ENCODE measurements at regions not wholly inside any gene's neighbourhood (a gene's known extent, or its start where the extent isn't known, plus 50 kb on each side); places are given as distances from the start of the nearest gene placed in this dataset.

- intact Hi-C loops (cut with DNase I) = no loop called here
Measured at GRCh38 chr7:68176974-68177373, 1180.3 kb downstream of the TYW1 start.

GRCh38 chr7:68180761-68181160 lies 1184.1 kb downstream of the TYW1 start:
- Histone ChIP-seq H3K4me1 (no peaks in the 10 kb centered on the region), H3K36me3 (no peaks in the 10 kb centered on the region), H3K27ac (no peak overlapping the region), H3K9me3 (no peaks in the 10 kb centered on the region), H3K27me3 (ENCODE audit: low read depth) (no peaks in the 10 kb centered on the region), H3K4me3 (no peak overlapping the region)
- TF ChIP-seq CTCF (IDR thresholded peaks at IDR 0.05) = no peak
- ATAC-seq (no peak), DNase-seq (no peak)
- intact Hi-C loops (cut with DNase I) = no loop called here

More at GRCh38 chr7:68176974-68177373, 1180.3 kb downstream of the TYW1 start:
- Histone ChIP-seq H3K4me3 (no peak overlapping the region), H3K27me3 (ENCODE audit: low read depth) (no peaks in the 10 kb centered on the region), H3K4me1 (no peaks in the 10 kb centered on the region), H3K9me3 (no peaks in the 10 kb centered on the region), H3K36me3 (no peaks in the 10 kb centered on the region), H3K27ac (no peak overlapping the region)
- DNase-seq (no peak), ATAC-seq (peak; percentile 64 to 71)
- TF ChIP-seq CTCF (IDR thresholded peaks at IDR 0.05) = peak; percentile 68

- intact Hi-C loops (cut with DNase I) = no loop called here
- Histone ChIP-seq H3K27me3 (ENCODE audit: low read depth) (no peaks in the 10 kb centered on the region), H3K4me3 (no peak overlapping the region), H3K4me1 (no peaks in the 10 kb centered on the region), H3K9me3 (no peaks in the 10 kb centered on the region), H3K36me3 (no peaks in the 10 kb centered on the region), H3K27ac (no peak overlapping the region)
- ATAC-seq (no peak), DNase-seq (no peak)
- TF ChIP-seq CTCF (IDR thresholded peaks at IDR 0.05) = no peak
Measured at GRCh38 chr7:68183176-68183575, 1186.5 kb downstream of the TYW1 start.

DNA sequence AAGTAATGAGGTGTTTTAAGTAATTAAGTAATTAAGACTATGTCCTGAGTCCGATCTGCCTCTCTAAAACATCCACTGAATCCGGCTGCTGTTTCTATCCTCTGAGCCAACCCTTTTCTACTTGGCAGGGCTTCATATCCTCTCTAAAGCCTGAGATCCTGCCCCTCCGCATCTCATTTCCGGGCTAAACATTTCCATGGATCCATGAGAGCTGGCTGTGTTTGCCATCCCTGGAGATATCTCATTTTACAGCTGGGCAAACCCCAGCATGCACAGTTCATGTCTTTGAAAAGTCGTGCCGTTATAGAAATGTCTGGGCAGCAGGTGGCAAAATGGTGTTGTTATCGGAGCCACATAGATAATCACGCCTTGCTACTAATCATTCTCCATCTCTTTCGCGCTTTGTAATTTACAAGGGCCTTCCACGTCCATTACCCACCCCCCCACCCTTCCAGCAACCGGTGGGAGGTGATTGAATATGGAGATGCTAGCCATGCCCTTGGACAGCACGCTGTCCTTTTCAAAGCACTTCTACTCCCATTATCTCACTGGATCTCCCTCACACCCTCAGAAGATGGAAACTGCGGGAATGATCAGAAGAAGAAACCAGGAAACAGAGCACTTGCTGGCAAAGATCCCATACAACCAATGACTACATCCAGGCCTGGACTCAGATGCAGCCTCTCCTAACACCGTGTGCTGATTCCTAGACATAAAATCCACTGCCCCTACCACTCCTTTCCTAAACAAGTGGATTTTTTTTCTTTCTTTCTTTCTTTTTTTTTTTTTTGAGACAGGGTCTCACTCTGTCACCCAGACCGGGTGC lies 1189.2 kb downstream of the TYW1 start:
- no peak for TF ChIP-seq CTCF (IDR thresholded peaks at IDR 0.05)
- no peak overlapping the region for H3K4me3 ChIP-seq
- H3K27me3 ChIP-seq (ENCODE audit: low read depth) = no peaks in the 10 kb centered on the region
- intact Hi-C loops (cut with DNase I) = no loop called here
- no peak for DNase-seq
- no peak overlapping the region for H3K27ac ChIP-seq
- H3K36me3 ChIP-seq = no peaks in the 10 kb centered on the region
- H3K9me3 ChIP-seq = no peaks in the 10 kb centered on the region
- H3K4me1 ChIP-seq = no peaks in the 10 kb centered on the region
- ATAC-seq = no peak

DNA sequence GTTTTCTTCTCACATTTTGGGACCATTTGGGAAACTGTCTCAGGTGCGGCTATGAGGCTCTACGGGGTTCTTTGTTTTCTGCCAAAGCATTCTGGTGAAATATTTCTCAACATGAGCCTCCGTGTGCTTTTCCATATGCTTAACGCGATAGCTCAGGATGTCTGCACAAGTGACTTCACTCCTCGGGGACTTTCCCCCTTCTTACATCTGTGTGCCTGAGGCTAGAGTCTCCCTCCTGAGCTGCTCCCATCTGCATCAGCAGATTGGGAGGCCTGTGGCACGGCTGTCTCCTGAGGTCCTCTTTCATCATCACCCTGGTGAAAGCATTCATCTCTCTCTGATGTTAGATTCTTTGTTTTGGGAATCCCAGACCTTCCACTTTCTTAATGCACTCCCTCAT lies 1190.9 kb downstream of the TYW1 start:
- Histone ChIP-seq H3K4me1 (no peaks in the 10 kb centered on the region), H3K4me3 (no peak overlapping the region), H3K27me3 (ENCODE audit: low read depth) (no peaks in the 10 kb centered on the region), H3K9me3 (no peaks in the 10 kb centered on the region), H3K36me3 (no peaks in the 10 kb centered on the region), H3K27ac (no peak overlapping the region)
- TF ChIP-seq CTCF (IDR thresholded peaks at IDR 0.05) = no peak
- no peak for ATAC-seq
- DNase-seq = no peak
- intact Hi-C loops (cut with DNase I) = no loop called here

Data from lower lobe of right lung (tissue), 2 donors.